SKM-1 (cell line): ENCODE measurements at regions not wholly inside any gene's neighbourhood (a gene's known extent, or its start where the extent isn't known, plus 50 kb on each side); places are given as distances from the start of the nearest gene placed in this dataset.

Experiments used
- DNase-seq: peaks from one replicate; lab custom pipeline; 2025; ENCODE audit not compliant: unreplicated experiment; lab: John Stamatoyannopoulos, UW

- no peak for DNase-seq
Measured at GRCh38 chr2:8564475-8564874, 117.4 kb upstream of the ID2 start.

- no peak for DNase-seq
Measured at GRCh38 chr2:8565399-8566154, 116.3 kb upstream of the ID2 start.

GRCh38 chr2:8566155-8566670 lies 115.6 kb upstream of the ID2 start:
- no peak for DNase-seq

- no peak for DNase-seq
Measured at GRCh38 chr2:8566774-8567468, 114.9 kb upstream of the ID2 start.

GRCh38 chr2:8567469-8568260 lies 114.2 kb upstream of the ID2 start:
- no peak for DNase-seq

- DNase-seq, result no peak
Measured at GRCh38 chr2:8568543-8569302, 113.1 kb upstream of the ID2 start.

GRCh38 chr2:8569332-8569930 lies 112.4 kb upstream of the ID2 start:
- DNase-seq, result no peak

GRCh38 chr2:8570637-8571036 lies 111.2 kb upstream of the ID2 start:
- DNase-seq, result no peak

- no peak for DNase-seq
Measured at GRCh38 chr2:8571301-8571791, 110.5 kb upstream of the ID2 start.

GRCh38 chr2:8571792-8572499 lies 109.9 kb upstream of the ID2 start:
- no peak for DNase-seq

GRCh38 chr2:8572712-8573233 lies 109.1 kb upstream of the ID2 start:
- no peak for DNase-seq

GRCh38 chr2:8573234-8573941 lies 108.5 kb upstream of the ID2 start:
- DNase-seq, result no peak

GRCh38 chr2:8573942-8574195 lies 108.0 kb upstream of the ID2 start:
- no peak for DNase-seq

- no peak for DNase-seq
Measured at GRCh38 chr2:8574196-8575037, 107.4 kb upstream of the ID2 start.

GRCh38 chr2:8575038-8575833 lies 106.6 kb upstream of the ID2 start:
- DNase-seq, result no peak

- no peak for DNase-seq
Measured at GRCh38 chr2:8575834-8576423, 105.9 kb upstream of the ID2 start.

- DNase-seq, result peak; percentile 39
Measured at GRCh38 chr2:8576525-8577167, 105.2 kb upstream of the ID2 start.
